Hepatocyte (in vitro differentiated cells): ENCODE measurements at regions not wholly inside any gene's neighbourhood (a gene's known extent, or its start where the extent isn't known, plus 50 kb on each side); places are given as distances from the start of the nearest gene placed in this dataset.

Experiments
- DNase-seq: peaks from one replicate; pipeline ENCODE4 v3.0.0-alpha.2; 2016; ENCODE audit warnings: low spot score
- H2AFZ ChIP-seq: fragments of 200-600 bp; sonication (generic); 2 replicates; pipeline ENCODE4 v1.6.0; 2016; ENCODE audit warnings: antibody characterized with exemption, mild to moderate bottlenecking
- H3K27ac ChIP-seq: fragments of 200-600 bp; sonication (generic); 2 replicates; pipeline ENCODE4 v1.5.1; 2016; ENCODE audit warnings: mild to moderate bottlenecking
- H3K27me3 ChIP-seq: fragments of 200-600 bp; sonication (generic); 2 replicates; pipeline ENCODE4 v1.6.1; 2016
- H3K36me3 ChIP-seq: fragments of 200-600 bp; sonication (generic); replicated peaks from 2 replicates; pipeline ENCODE4 v1.5.1; 2016; ENCODE audit warnings: low read depth; ENCODE audit not compliant: insufficient read depth
- H3K4me1 ChIP-seq: fragments of 200-600 bp; sonication (generic); 2 replicates; pipeline ENCODE4 v1.5.1; 2016; ENCODE audit warnings: mild to moderate bottlenecking, moderate library complexity; ENCODE audit not compliant: insufficient read depth
- H3K4me2 ChIP-seq: fragments of 200-600 bp; sonication (generic); 2 replicates; pipeline ENCODE4 v1.6.0; 2016
- H3K4me3 ChIP-seq: fragments of 200-600 bp; sonication (generic); 2 replicates; pipeline ENCODE4 v1.5.1; 2016; ENCODE audit warnings: mild to moderate bottlenecking
- H3K79me2 ChIP-seq: fragments of 200-600 bp; sonication (generic); 2 replicates; pipeline ENCODE4 v1.6.0; 2017; ENCODE audit warnings: mild to moderate bottlenecking
- H3K9me2 ChIP-seq: fragments of 200-600 bp; sonication (generic); replicated peaks from 2 replicates; pipeline ENCODE4 v1.6.0; 2017; ENCODE audit warnings: mild to moderate bottlenecking; ENCODE audit not compliant: insufficient read depth
- H3K9me3 ChIP-seq: fragments of 200-600 bp; sonication (generic); 2 replicates; pipeline ENCODE4 v1.5.1; 2016; ENCODE audit warnings: low read depth, mild to moderate bottlenecking
- H4K20me1 ChIP-seq: fragments of 200-600 bp; sonication (generic); 2 replicates; pipeline ENCODE4 v1.6.0; 2016; ENCODE audit warnings: mild to moderate bottlenecking; ENCODE audit not compliant: insufficient read depth, poor library complexity, severe bottlenecking
- EZH2 ChIP-seq: fragments of 200-600 bp; sonication (generic); IDR thresholded peaks from 2 replicates; pipeline ENCODE4 v1.6.1; 2016; ENCODE audit warnings: antibody characterized with exemption, mild to moderate bottlenecking, borderline replicate concordance
- EZH2phosphoT487 ChIP-seq: fragments of 200-600 bp; sonication (generic); IDR thresholded peaks from one replicate; pipeline ENCODE4 v1.6.1; 2018; ENCODE audit warnings: antibody characterized with exemption, mild to moderate bottlenecking, low read depth, moderate library complexity; ENCODE audit not compliant: unreplicated experiment, severe bottlenecking
- WGBS: methylation state at CpG from one replicate; pipeline ENCODE4 v1.1.6; 2016; ENCODE audit warnings: low lambda C conversion rate; ENCODE audit errors: missing lambda C conversion rate; 5-methylcytosine and 5-hydroxymethylcytosine counted together
- TF ChIP-seq, protein P1 (sequence below): fragments of 200-600 bp; sonication (generic); IDR thresholded peaks from 2 replicates; pipeline ENCODE4 v1.5.1; 2016; ENCODE audit warnings: antibody characterized with exemption, mild to moderate bottlenecking; ENCODE audit not compliant: poor library complexity

- no peaks in the 10 kb centered on the region for H3K79me2 ChIP-seq
- no peak overlapping the region for H3K27ac ChIP-seq
- H4K20me1 ChIP-seq = no peaks in the 10 kb centered on the region
- WGBS = 77% methylated on average over 2 of the region's 2 CpGs
- no peak overlapping the region for H3K4me3 ChIP-seq
- no peaks in the 10 kb centered on the region for H3K9me3 ChIP-seq
- TF ChIP-seq, protein P1, sequence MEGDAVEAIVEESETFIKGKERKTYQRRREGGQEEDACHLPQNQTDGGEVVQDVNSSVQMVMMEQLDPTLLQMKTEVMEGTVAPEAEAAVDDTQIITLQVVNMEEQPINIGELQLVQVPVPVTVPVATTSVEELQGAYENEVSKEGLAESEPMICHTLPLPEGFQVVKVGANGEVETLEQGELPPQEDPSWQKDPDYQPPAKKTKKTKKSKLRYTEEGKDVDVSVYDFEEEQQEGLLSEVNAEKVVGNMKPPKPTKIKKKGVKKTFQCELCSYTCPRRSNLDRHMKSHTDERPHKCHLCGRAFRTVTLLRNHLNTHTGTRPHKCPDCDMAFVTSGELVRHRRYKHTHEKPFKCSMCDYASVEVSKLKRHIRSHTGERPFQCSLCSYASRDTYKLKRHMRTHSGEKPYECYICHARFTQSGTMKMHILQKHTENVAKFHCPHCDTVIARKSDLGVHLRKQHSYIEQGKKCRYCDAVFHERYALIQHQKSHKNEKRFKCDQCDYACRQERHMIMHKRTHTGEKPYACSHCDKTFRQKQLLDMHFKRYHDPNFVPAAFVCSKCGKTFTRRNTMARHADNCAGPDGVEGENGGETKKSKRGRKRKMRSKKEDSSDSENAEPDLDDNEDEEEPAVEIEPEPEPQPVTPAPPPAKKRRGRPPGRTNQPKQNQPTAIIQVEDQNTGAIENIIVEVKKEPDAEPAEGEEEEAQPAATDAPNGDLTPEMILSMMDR = no peak
- no peaks in the 10 kb centered on the region for H3K36me3 ChIP-seq
- H3K4me1 ChIP-seq = no peaks in the 10 kb centered on the region
- H3K9me2 ChIP-seq = no peaks in the 10 kb centered on the region
- H3K4me2 ChIP-seq = no peak overlapping the region
- no peaks in the 10 kb centered on the region for H3K27me3 ChIP-seq
- no peak overlapping the region for H2AFZ ChIP-seq
- DNase-seq = no peak
Measured at GRCh38 chr2:36277881-36278523, 77.6 kb upstream of the CRIM1 start.

GRCh38 chr2:36277146-36277808, 78.3 kb upstream of the CRIM1 start:
- Histone ChIP-seq H4K20me1 (no peaks in the 10 kb centered on the region), H3K36me3 (no peaks in the 10 kb centered on the region), H3K9me2 (no peaks in the 10 kb centered on the region), H3K4me3 (no peak overlapping the region), H3K27ac (no peak overlapping the region), H3K4me1 (no peaks in the 10 kb centered on the region), H2AFZ (no peak overlapping the region), H3K4me2 (no peak overlapping the region), H3K27me3 (no peaks in the 10 kb centered on the region), H3K9me3 (no peaks in the 10 kb centered on the region), H3K79me2 (no peaks in the 10 kb centered on the region)
- no peak for DNase-seq
- WGBS = 90% methylated on average over 3 of the region's 3 CpGs
- TF ChIP-seq EZH2phosphoT487 (no peak), EZH2 (no peak)
- TF ChIP-seq, protein P1 = no peak

DNA sequence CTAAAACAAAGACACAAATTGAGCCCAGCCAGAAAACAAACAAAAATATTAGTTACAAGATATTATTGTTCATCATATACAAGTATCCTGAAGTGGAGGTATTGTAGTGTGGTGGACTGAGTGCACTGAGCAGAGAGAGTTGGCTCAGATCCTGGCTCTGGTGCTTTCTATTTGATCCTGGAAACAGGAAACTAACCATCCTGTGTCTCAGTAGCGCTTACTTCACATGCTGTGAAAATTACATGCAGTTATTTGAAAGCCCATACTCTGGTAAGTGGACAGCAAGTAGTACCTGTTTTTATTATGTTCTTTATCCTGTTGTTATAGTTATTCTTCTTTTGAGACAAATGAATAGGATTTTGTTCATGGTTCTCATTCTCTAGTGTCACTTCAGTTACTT, 84.3 kb upstream of the CRIM1 start:
- no peak overlapping the region for H3K27ac ChIP-seq
- H4K20me1 ChIP-seq = no peaks in the 10 kb centered on the region
- H3K4me2 ChIP-seq = no peak overlapping the region
- H2AFZ ChIP-seq = no peak overlapping the region
- no peaks in the 10 kb centered on the region for H3K79me2 ChIP-seq
- TF ChIP-seq, protein P1 = no peak
- TF ChIP-seq EZH2phosphoT487 = no peak
- no peak for TF ChIP-seq EZH2
- no peaks in the 10 kb centered on the region for H3K27me3 ChIP-seq
- DNase-seq = no peak
- 64% methylated on average over 1 of the region's 1 CpG for WGBS
- H3K4me1 ChIP-seq = no peaks in the 10 kb centered on the region
- H3K4me3 ChIP-seq = no peak overlapping the region
- no peaks in the 10 kb centered on the region for H3K9me2 ChIP-seq
- H3K36me3 ChIP-seq = no peaks in the 10 kb centered on the region
- H3K9me3 ChIP-seq = no peaks in the 10 kb centered on the region
